ENCODE measurements at regions not wholly inside any gene's neighbourhood (a gene's known extent, or its start where the extent isn't known, plus 50 kb on each side); places are given as distances from the start of the nearest gene placed in this dataset.

- H3K9me1 ChIP-seq (replicated peaks; ENCODE audit: control insufficient read depth, extremely low read depth, insufficient read depth, low read length) = no peaks in the 10 kb centered on the region
- no TSS peak for BruUV-seq (replicated peaks)
- no peaks in the 10 kb centered on the region for H3K79me2 ChIP-seq (ENCODE audit: control insufficient read depth, insufficient read depth, low read length)
- no peak overlapping the region for H2AFZ ChIP-seq (ENCODE audit: low read depth, low read length)
- H3K4me1 ChIP-seq (ENCODE audit: control insufficient read depth, extremely low read depth, insufficient read depth, low read length) = no peaks in the 10 kb centered on the region
- no peak for DNase-seq (ENCODE audit: low read depth, low spot score)
- FAIRE-seq = no peak
- POLR2A ChIA-PET = no interaction called here
- no peak overlapping the region for H3K27ac ChIP-seq (ENCODE audit: insufficient read depth, low read depth, low read length)
- dilution Hi-C loops (cut with MboI; ENCODE audit: extremely low pct_ligation_motif_present, low sequenced_read_pairs) = no loop called here
- no peaks in the 10 kb centered on the region for H3K36me3 ChIP-seq (ENCODE audit: control insufficient read depth in 2 of 2, extremely low read depth in 1 of 2, insufficient read depth in 2 of 2, low read length in 2 of 2)
- H3K9ac ChIP-seq (replicated peaks; ENCODE audit: extremely low read depth, insufficient read depth, low read length) = no peak overlapping the region
- CTCF ChIA-PET = no interaction called here
- H3K4me2 ChIP-seq (ENCODE audit: insufficient read depth, low read length) = no peak overlapping the region
- H4K20me1 ChIP-seq (replicated peaks; ENCODE audit: control insufficient read depth, extremely low read depth, insufficient read depth, low read length) = no peaks in the 10 kb centered on the region
- TF ChIP-seq FOS (IDR thresholded peaks at IDR 0.05; ENCODE audit: borderline replicate concordance, insufficient read depth, low read length) (no peak), EZH2 (IDR thresholded peaks at IDR 0.05; ENCODE audit: borderline replicate concordance, low read depth, low read length, severe bottlenecking) (no peak), MAX (IDR thresholded peaks at IDR 0.05; ENCODE audit: insufficient read depth, insufficient read length) (no peak), POLR2AphosphoS5 (IDR thresholded peaks at IDR 0.05; ENCODE audit: insufficient read depth, low read depth, low read length) (no peak), JUN (IDR thresholded peaks at IDR 0.05; ENCODE audit: borderline replicate concordance, insufficient read depth, insufficient read length, low read depth) (no peak), GATA2 (IDR thresholded peaks at IDR 0.05; ENCODE audit: insufficient read depth, insufficient read length, low read depth, low read length) (no peak), MYC (IDR thresholded peaks at IDR 0.05; ENCODE audit: low read depth, low read length) (no peak), CTCF (IDR thresholded peaks at IDR 0.05; ENCODE audit: extremely low read depth in 1 of 2, insufficient read depth in 1 of 2, low read depth in 1 of 2, low read length in 2 of 2) (no peak), POLR2A (IDR thresholded peaks at IDR 0.05; ENCODE audit: low read depth, low read length) (no peak)
- no peaks in the 10 kb centered on the region for H3K27me3 ChIP-seq (ENCODE audit: control insufficient read depth in 2 of 2, insufficient read depth in 2 of 2, low read length in 2 of 2)
- intact Hi-C loops (cut with micrococcal nuclease) = no loop called here
- H3K9me3 ChIP-seq (replicated peaks; ENCODE audit: control insufficient read depth, insufficient read depth, low read length) = no peaks in the 10 kb centered on the region
- no peak overlapping the region for H3K4me3 ChIP-seq (replicated peaks in 1 of 3; ENCODE audit: insufficient read depth in 1 of 3, low read depth in 1 of 3, low read length in 3 of 3)
Observed at GRCh38 chr15:81643771-81644170, 269.8 kb upstream of the TMC3 start.
